ENCODE measurements at regions not wholly inside any gene's neighbourhood (a gene's known extent, or its start where the extent isn't known, plus 50 kb on each side); places are given as distances from the start of the nearest gene placed in this dataset.

DNA sequence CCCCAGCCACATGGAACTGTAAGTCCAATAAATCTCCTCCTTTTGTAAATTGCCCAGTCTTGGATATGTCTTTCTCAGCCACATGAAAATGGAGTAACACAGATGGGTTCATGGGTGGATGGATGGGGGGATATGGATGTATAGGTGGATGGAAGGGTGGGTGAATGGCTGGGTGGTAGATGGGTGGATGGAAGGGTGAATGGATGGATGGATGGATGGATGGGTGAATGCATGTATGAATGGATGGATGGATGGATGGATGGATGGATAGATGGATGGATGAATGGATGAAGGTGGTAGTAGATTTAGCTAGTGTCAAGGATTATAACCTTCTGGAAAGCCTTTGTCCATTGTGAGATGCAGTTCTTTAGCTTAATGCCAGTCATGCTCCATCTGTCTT lies 146.1 kb upstream of the ATP2B2 start (continued):
- no peak for TF ChIP-seq ZNF329 (CRISPR knock-in tag; IDR thresholded peaks at IDR 0.05; ENCODE audit: low read depth)
- TF ChIP-seq ZNF3 (CRISPR knock-in tag; IDR thresholded peaks at IDR 0.05): no peak
- TF ChIP-seq SNAPC2 (CRISPR knock-in tag; IDR thresholded peaks at IDR 0.05): no peak

DNA sequence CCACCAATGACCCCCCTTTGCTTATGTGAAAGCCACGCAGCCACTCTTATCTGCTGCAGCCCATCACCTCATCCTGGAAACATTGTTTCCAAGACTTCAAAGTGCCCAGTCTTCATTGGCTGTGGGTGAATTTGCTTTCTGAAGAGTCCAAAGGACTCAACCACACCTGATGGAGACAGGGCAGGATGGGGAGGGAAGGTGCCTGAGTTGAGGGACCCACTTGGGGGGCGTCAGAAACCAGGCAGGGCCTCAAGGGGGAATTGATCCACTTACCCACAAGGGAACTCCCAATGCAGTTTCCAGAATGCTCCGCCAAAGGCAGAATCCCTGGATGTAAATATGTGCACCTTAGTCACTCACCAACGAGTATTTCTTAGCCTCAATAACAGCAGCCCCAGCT lies 147.9 kb upstream of the ATP2B2 start:
- H3K4me2 ChIP-seq (ENCODE audit: low read depth, low read length): no peak overlapping the region
- TF ChIP-seq, protein P1, sequence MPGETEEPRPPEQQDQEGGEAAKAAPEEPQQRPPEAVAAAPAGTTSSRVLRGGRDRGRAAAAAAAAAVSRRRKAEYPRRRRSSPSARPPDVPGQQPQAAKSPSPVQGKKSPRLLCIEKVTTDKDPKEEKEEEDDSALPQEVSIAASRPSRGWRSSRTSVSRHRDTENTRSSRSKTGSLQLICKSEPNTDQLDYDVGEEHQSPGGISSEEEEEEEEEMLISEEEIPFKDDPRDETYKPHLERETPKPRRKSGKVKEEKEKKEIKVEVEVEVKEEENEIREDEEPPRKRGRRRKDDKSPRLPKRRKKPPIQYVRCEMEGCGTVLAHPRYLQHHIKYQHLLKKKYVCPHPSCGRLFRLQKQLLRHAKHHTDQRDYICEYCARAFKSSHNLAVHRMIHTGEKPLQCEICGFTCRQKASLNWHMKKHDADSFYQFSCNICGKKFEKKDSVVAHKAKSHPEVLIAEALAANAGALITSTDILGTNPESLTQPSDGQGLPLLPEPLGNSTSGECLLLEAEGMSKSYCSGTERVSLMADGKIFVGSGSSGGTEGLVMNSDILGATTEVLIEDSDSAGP (CRISPR knock-in tag; IDR thresholded peaks at IDR 0.05; ENCODE audit: borderline replicate concordance): no peak
- TF ChIP-seq SNRNP70 (IDR thresholded peaks at IDR 0.05; ENCODE audit: low read depth, low read length) (no peak), ZMAT3 (CRISPR knock-in tag; conservative IDR thresholded peaks at IDR 0.05) (no peak), ZNF749 (CRISPR knock-in tag; IDR thresholded peaks at IDR 0.05; ENCODE audit: borderline replicate concordance) (no peak), PLSCR1 (CRISPR knock-in tag; IDR thresholded peaks at IDR 0.05; ENCODE audit: borderline replicate concordance) (no peak), ATF7 (IDR thresholded peaks at IDR 0.05) (no peak), ATF7 (CRISPR knock-in tag; IDR thresholded peaks at IDR 0.05) (no peak), ZNF296 (CRISPR knock-in tag; conservative IDR thresholded peaks at IDR 0.05) (no peak)
- TF ChIP-seq, protein P2, sequence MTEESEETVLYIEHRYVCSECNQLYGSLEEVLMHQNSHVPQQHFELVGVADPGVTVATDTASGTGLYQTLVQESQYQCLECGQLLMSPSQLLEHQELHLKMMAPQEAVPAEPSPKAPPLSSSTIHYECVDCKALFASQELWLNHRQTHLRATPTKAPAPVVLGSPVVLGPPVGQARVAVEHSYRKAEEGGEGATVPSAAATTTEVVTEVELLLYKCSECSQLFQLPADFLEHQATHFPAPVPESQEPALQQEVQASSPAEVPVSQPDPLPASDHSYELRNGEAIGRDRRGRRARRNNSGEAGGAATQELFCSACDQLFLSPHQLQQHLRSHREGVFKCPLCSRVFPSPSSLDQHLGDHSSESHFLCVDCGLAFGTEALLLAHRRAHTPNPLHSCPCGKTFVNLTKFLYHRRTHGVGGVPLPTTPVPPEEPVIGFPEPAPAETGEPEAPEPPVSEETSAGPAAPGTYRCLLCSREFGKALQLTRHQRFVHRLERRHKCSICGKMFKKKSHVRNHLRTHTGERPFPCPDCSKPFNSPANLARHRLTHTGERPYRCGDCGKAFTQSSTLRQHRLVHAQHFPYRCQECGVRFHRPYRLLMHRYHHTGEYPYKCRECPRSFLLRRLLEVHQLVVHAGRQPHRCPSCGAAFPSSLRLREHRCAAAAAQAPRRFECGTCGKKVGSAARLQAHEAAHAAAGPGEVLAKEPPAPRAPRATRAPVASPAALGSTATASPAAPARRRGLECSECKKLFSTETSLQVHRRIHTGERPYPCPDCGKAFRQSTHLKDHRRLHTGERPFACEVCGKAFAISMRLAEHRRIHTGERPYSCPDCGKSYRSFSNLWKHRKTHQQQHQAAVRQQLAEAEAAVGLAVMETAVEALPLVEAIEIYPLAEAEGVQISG (CRISPR knock-in tag; IDR thresholded peaks at IDR 0.05): no peak
- ATAC-seq: no peak
- H3K4me3 ChIP-seq (replicated peaks in 1 of 3; ENCODE audit: insufficient read depth in 1 of 3, low read depth in 2 of 3, low read length in 3 of 3): no peak overlapping the region
- intact Hi-C loops (cut with micrococcal nuclease; ENCODE audit: unreplicated experiment) (no loop called here), in situ Hi-C loops (cut with HindIII; ENCODE audit: extremely low pct_ligation_motif_present, low pct_unique_long_range_greater_than_20kb) (no loop called here)
- H3K36me3 ChIP-seq (replicated peaks in 1 of 2; ENCODE audit: control insufficient read depth in 1 of 2, insufficient read depth in 2 of 2, low read length in 2 of 2): no peaks in the 10 kb centered on the region
- no peaks in the 10 kb centered on the region for H3K9me3 ChIP-seq (ENCODE audit: low read length)
- ChIA-PET POLR2A (no interaction called here), CTCF (ENCODE audit: low intra/inter-chr PET ratio, low total read pairs) (no interaction called here)
- no peak overlapping the region for H3K27ac ChIP-seq (ENCODE audit: extremely low read length, insufficient read depth, low read length)
- no peaks in the 10 kb centered on the region for H4K20me1 ChIP-seq (ENCODE audit: insufficient read depth, low read length)
- H3K9ac ChIP-seq (ENCODE audit: insufficient read depth, low read depth, low read length): no peak overlapping the region
- H3K27me3 ChIP-seq (ENCODE audit: control insufficient read depth in 1 of 2, insufficient read depth in 2 of 2, low read length in 2 of 2): peaks cover 0 to 1% of the 10 kb centered on the region in 2 experiments; a peak in 1 of 5 replicates
- no CpG with 5 or more reads among the region's 4 CpGs for WGBS (ENCODE audit: low lambda C conversion rate)
- no peak for FAIRE-seq
- H3K4me1 ChIP-seq (ENCODE audit: insufficient read depth, low read length): no peaks in the 10 kb centered on the region
- no peaks in the 10 kb centered on the region for H3K79me2 ChIP-seq (ENCODE audit: insufficient read depth, low read length)
- no peak overlapping the region for H2AFZ ChIP-seq (ENCODE audit: low read length)
- BruUV-seq (replicated peaks): no TSS peak
- DNase-seq (ENCODE audit: low spot score): no peak

Measured in HepG2 (cell line).